Mesenchymal stem cell (in vitro differentiated cells and primary cell): ENCODE measurements at regions not wholly inside any gene's neighbourhood (a gene's known extent, or its start where the extent isn't known, plus 50 kb on each side); places are given as distances from the start of the nearest gene placed in this dataset.

Experiments
- DNase-seq: peaks from one replicate; pipeline ENCODE4 v3.0.0-alpha.2; 2013
- H2AFZ ChIP-seq: one replicate; pipeline ENCODE4 v1.6.1; 2013; ENCODE audit warnings: low read depth, mild to moderate bottlenecking, control low read depth, inconsistent platforms, low read length, moderate library complexity
- H2AK5ac ChIP-seq: 2 replicates; pipeline ENCODE4 v1.6.1; 2013; ENCODE audit warnings: low read length, moderate library complexity, mild to moderate bottlenecking, inconsistent platforms; ENCODE audit not compliant: severe bottlenecking
- H2BK120ac ChIP-seq: one replicate; pipeline ENCODE4 v1.6.1; 2013; ENCODE audit warnings: low read depth, mild to moderate bottlenecking, inconsistent platforms, low read length, moderate library complexity
- H2BK12ac ChIP-seq, 2 experiments: one replicate each; pipeline ENCODE4 v1.6.1; 2013; ENCODE audit warnings: inconsistent platforms in 2 of 2, low read length in 2 of 2, mild to moderate bottlenecking in 2 of 2, moderate library complexity in 2 of 2, control low read depth in 1 of 2
- H2BK15ac ChIP-seq: one replicate; pipeline ENCODE4 v1.6.1; 2013; ENCODE audit warnings: mild to moderate bottlenecking, low read depth, inconsistent platforms; ENCODE audit not compliant: poor library complexity, severe bottlenecking
- H2BK5ac ChIP-seq: 2 replicates; pipeline ENCODE4 v1.6.1; 2013; ENCODE audit warnings: low read depth, mild to moderate bottlenecking, low read length, control low read depth, inconsistent platforms; ENCODE audit not compliant: poor library complexity, severe bottlenecking
- H3K14ac ChIP-seq, 2 experiments: one replicate each; pipeline ENCODE4 v1.6.1; 2013; ENCODE audit warnings: inconsistent platforms in 2 of 2, low read length in 2 of 2, control low read depth in 1 of 2, mild to moderate bottlenecking in 1 of 2, moderate library complexity in 1 of 2
- H3K18ac ChIP-seq, 2 experiments: one replicate each; pipeline ENCODE4 v1.6.1; 2013; ENCODE audit warnings: inconsistent platforms in 2 of 2, low read length in 2 of 2, control low read depth in 1 of 2, low read depth in 1 of 2, mild to moderate bottlenecking in 1 of 2
- H3K23ac ChIP-seq, 2 experiments: one replicate each; pipeline ENCODE4 v1.6.1; 2013; ENCODE audit warnings: inconsistent platforms in 2 of 2, low read length in 2 of 2, mild to moderate bottlenecking in 2 of 2, moderate library complexity in 2 of 2, control low read depth in 1 of 2
- H3K27ac ChIP-seq: 2 replicates; pipeline ENCODE4 v1.5.1; 2013; ENCODE audit warnings: mild to moderate bottlenecking, moderate library complexity, low read length, control low read depth, inconsistent platforms; ENCODE audit not compliant: poor library complexity, severe bottlenecking
- H3K27me3 ChIP-seq, 2 experiments: 2 replicates each; pipeline versions ENCODE4 v1.6.1 to v1.7.0; 2013; ENCODE audit warnings: low read length in 2 of 2, mild to moderate bottlenecking in 2 of 2, moderate library complexity in 2 of 2, control low read depth in 1 of 2, inconsistent platforms in 1 of 2; ENCODE audit not compliant: control insufficient read depth in 1 of 2, insufficient read depth in 1 of 2
- H3K36me3 ChIP-seq, 2 experiments: 2 replicates each; pipeline versions ENCODE4 v1.6.1 to v1.7.0; 2013; ENCODE audit warnings: low read length in 2 of 2, control low read depth in 1 of 2, inconsistent platforms in 1 of 2, low read depth in 1 of 2, mild to moderate bottlenecking in 1 of 2; ENCODE audit not compliant: insufficient read depth in 2 of 2, control insufficient read depth in 1 of 2
- H3K4ac ChIP-seq, 2 experiments: one replicate each; pipeline ENCODE4 v1.6.1; 2013; ENCODE audit warnings: inconsistent platforms in 2 of 2, low read length in 2 of 2, mild to moderate bottlenecking in 2 of 2, moderate library complexity in 2 of 2, control low read depth in 1 of 2, low read depth in 1 of 2
- H3K4me1 ChIP-seq: 2 replicates; pipeline ENCODE4 v1.6.1; 2013; ENCODE audit warnings: low read depth, low read length, control low read depth; ENCODE audit not compliant: control insufficient read depth, insufficient read depth
- H3K4me2 ChIP-seq: 2 replicates; pipeline ENCODE4 v1.6.1; 2013; ENCODE audit warnings: low read length, mild to moderate bottlenecking, inconsistent platforms; ENCODE audit not compliant: poor library complexity, severe bottlenecking
- H3K4me3 ChIP-seq, 2 experiments: 2 replicates each; pipeline versions ENCODE4 v1.5.1 to v1.7.0; 2013; ENCODE audit warnings: low read length in 2 of 2, mild to moderate bottlenecking in 2 of 2, control low read depth in 1 of 2, low read depth in 1 of 2; ENCODE audit not compliant: insufficient read depth in 1 of 2
- H3K79me1 ChIP-seq: replicated peaks from 2 replicates; pipeline ENCODE4 v1.6.1; 2013; ENCODE audit warnings: mild to moderate bottlenecking, control low read depth, low read length, inconsistent platforms; ENCODE audit not compliant: poor library complexity, severe bottlenecking
- H3K9ac ChIP-seq: 2 replicates; pipeline ENCODE4 v1.7.0; 2013; ENCODE audit warnings: mild to moderate bottlenecking, low read length, moderate library complexity
- H3K9me3 ChIP-seq: 2 replicates; pipeline ENCODE4 v1.7.0; 2013; ENCODE audit warnings: mild to moderate bottlenecking, low read length; ENCODE audit not compliant: control insufficient read depth
- H4K8ac ChIP-seq: one replicate; pipeline ENCODE4 v1.6.1; 2013; ENCODE audit warnings: inconsistent platforms, mild to moderate bottlenecking, low read length, moderate library complexity
- H4K91ac ChIP-seq: one replicate; pipeline ENCODE4 v1.6.1; 2013; ENCODE audit warnings: mild to moderate bottlenecking, low read length, inconsistent platforms
- WGBS: methylation state at CpG from one replicate; pipeline ENCODE4 v1.1.7; 2013; ENCODE audit warnings: mixed read lengths; 5-methylcytosine and 5-hydroxymethylcytosine counted together

DNA sequence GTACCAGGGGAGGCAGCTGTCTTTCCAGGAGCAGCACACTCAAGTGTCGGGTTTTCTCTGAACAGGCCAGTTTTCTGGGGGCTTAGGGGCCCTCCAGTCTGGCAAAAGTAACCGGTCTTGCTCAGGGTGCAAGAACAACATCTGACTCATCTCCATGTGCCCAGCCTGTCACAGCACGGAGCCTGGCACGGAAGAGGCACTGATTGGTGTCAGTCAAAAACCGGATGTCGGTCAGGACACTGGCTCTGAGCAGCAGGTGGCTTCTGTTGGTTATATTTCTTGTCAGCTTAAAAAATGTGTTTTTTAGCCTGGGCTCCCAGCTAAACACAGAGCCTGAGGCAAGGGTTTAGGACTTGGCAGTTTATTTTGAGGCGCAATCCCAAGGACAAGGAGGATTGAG, 139.9 kb downstream of the FBLN2 start:
- H3K9me3 ChIP-seq: peaks cover 6% of the 10 kb centered on the region
- 86% methylated on average over 7 of the region's 7 CpGs for WGBS
- H3K4ac ChIP-seq: no peak overlapping the region
- DNase-seq: no peak
- peaks cover 32 to 59% of the 10 kb centered on the region in 2 experiments for H3K27me3 ChIP-seq
- no peak overlapping the region for H3K9ac ChIP-seq
- H3K36me3 ChIP-seq: no peaks in the 10 kb centered on the region
- H3K4me1 ChIP-seq: no peaks in the 10 kb centered on the region
- H3K79me1 ChIP-seq: no peaks in the 10 kb centered on the region
- no peak overlapping the region for H3K4me2 ChIP-seq
- no peak overlapping the region for H2AK5ac ChIP-seq
- H2BK15ac ChIP-seq: no peak overlapping the region
- no peak overlapping the region for H3K23ac ChIP-seq
- no peak overlapping the region for H2BK120ac ChIP-seq
- no peak overlapping the region for H3K27ac ChIP-seq
- no peak overlapping the region for H3K14ac ChIP-seq
- H4K91ac ChIP-seq: no peak overlapping the region
- H2BK12ac ChIP-seq: no peak overlapping the region
- H3K18ac ChIP-seq: no peak overlapping the region
- H2AFZ ChIP-seq: no peak overlapping the region
- no peak overlapping the region for H4K8ac ChIP-seq
- no peak overlapping the region for H3K4me3 ChIP-seq
- no peak overlapping the region for H2BK5ac ChIP-seq

GRCh38 chr3:13688034-13688433, 139.1 kb downstream of the FBLN2 start:
- Histone ChIP-seq H3K79me1 (no peaks in the 10 kb centered on the region), H3K14ac (no peak overlapping the region), H3K23ac (no peak overlapping the region), H3K4me1 (no peaks in the 10 kb centered on the region), H3K27me3 (peaks cover 35 to 67% of the 10 kb centered on the region in 2 experiments), H3K36me3 (no peaks in the 10 kb centered on the region), H4K91ac (no peak overlapping the region), H2BK12ac (no peak overlapping the region), H2BK120ac (no peak overlapping the region), H3K9me3 (peaks cover 6% of the 10 kb centered on the region), H2BK5ac (no peak overlapping the region), H2AFZ (no peak overlapping the region), H3K4ac (no peak overlapping the region), H3K18ac (no peak overlapping the region), H3K27ac (no peak overlapping the region), H4K8ac (no peak overlapping the region), H3K4me3 (no peak overlapping the region), H3K9ac (no peak overlapping the region), H2BK15ac (no peak overlapping the region), H3K4me2 (no peak overlapping the region), H2AK5ac (no peak overlapping the region)
- 65% methylated on average over 7 of the region's 8 CpGs for WGBS
- DNase-seq: no peak
